SK-N-SH (cell line): ENCODE measurements at regions not wholly inside any gene's neighbourhood (a gene's known extent, or its start where the extent isn't known, plus 50 kb on each side); places are given as distances from the start of the nearest gene placed in this dataset.

Experiments used
- FOXM1 ChIP-seq: IDR thresholded peaks from 2 replicates; pipeline ENCODE4 v1.4.0; 2012; ENCODE audit warnings: low read depth, mild to moderate bottlenecking
- RCOR1 ChIP-seq: fragments of 150-350 bp; IDR thresholded peaks from 2 replicates; pipeline ENCODE4 v1.6.1; 2017; ENCODE audit warnings: antibody characterized with exemption, low read length
- TF ChIP-seq, protein P1 (sequence below): fragments of 200-600 bp; sonication (generic); IDR thresholded peaks from 2 replicates; pipeline ENCODE4 v1.6.1; 2017; ENCODE audit warnings: antibody characterized with exemption, mild to moderate bottlenecking, moderate library complexity

DNA sequence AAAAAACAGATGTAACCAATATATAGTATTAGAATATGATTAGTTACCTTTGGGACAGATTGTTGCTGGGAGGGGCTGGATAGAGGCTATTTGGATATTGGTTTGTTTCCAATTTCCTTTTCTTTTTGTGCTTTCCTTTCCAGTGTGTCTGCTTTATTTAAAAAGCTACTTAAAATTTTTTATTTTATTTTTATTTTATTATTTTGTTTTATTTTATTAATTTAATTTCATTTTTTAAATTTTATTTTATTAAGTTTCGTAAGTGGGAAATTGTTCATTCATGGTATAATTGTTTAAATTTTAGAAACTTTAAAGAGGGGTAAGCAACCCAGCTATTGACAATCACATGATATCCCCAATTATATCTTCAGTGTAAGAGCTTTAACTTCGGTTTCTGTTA, 2077.0 kb upstream of the PCDH20 start:
- TF ChIP-seq, protein P1, sequence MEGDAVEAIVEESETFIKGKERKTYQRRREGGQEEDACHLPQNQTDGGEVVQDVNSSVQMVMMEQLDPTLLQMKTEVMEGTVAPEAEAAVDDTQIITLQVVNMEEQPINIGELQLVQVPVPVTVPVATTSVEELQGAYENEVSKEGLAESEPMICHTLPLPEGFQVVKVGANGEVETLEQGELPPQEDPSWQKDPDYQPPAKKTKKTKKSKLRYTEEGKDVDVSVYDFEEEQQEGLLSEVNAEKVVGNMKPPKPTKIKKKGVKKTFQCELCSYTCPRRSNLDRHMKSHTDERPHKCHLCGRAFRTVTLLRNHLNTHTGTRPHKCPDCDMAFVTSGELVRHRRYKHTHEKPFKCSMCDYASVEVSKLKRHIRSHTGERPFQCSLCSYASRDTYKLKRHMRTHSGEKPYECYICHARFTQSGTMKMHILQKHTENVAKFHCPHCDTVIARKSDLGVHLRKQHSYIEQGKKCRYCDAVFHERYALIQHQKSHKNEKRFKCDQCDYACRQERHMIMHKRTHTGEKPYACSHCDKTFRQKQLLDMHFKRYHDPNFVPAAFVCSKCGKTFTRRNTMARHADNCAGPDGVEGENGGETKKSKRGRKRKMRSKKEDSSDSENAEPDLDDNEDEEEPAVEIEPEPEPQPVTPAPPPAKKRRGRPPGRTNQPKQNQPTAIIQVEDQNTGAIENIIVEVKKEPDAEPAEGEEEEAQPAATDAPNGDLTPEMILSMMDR, result no peak
- no peak for TF ChIP-seq RCOR1
- TF ChIP-seq FOXM1, result no peak
